ENCODE measurements at regions not wholly inside any gene's neighbourhood (a gene's known extent, or its start where the extent isn't known, plus 50 kb on each side); places are given as distances from the start of the nearest gene placed in this dataset.
"Not testable (repeated sequence)": the region's sequence is repeated elsewhere in the genome, so short reads cannot be mapped to it uniquely, and the experiment has no call there.

DNA sequence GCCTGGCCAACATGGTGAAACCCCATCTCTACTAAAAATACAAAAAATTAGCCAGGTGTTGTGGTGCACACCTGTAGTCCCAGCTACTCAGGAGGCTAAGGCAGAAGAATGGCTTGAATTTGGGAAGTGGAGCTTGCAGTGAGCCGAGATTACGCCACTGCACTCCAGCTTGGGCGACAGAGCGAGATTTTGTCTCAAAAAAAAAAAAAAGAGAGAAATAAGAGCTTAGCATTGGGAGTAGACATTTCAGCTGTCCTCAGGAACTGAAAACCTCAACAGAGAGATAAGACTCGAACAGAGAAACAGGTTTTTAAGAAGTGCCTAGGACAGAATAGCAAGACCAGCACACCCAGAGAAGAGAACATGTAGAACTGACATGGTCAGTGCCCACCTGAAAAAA, 262.6 kb upstream of the RAB4A start:
- TF ChIP-seq EZH2 (IDR thresholded peaks at IDR 0.05; ENCODE audit: borderline replicate concordance, low read depth, low read length, poor library complexity, severe bottlenecking) = not testable (repeated sequence)
- TF ChIP-seq, protein P1, sequence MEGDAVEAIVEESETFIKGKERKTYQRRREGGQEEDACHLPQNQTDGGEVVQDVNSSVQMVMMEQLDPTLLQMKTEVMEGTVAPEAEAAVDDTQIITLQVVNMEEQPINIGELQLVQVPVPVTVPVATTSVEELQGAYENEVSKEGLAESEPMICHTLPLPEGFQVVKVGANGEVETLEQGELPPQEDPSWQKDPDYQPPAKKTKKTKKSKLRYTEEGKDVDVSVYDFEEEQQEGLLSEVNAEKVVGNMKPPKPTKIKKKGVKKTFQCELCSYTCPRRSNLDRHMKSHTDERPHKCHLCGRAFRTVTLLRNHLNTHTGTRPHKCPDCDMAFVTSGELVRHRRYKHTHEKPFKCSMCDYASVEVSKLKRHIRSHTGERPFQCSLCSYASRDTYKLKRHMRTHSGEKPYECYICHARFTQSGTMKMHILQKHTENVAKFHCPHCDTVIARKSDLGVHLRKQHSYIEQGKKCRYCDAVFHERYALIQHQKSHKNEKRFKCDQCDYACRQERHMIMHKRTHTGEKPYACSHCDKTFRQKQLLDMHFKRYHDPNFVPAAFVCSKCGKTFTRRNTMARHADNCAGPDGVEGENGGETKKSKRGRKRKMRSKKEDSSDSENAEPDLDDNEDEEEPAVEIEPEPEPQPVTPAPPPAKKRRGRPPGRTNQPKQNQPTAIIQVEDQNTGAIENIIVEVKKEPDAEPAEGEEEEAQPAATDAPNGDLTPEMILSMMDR (conservative IDR thresholded peaks at IDR 0.05; ENCODE audit: low read depth, low read length) = not testable (repeated sequence)
